ENCODE measurements at regions not wholly inside any gene's neighbourhood (a gene's known extent, or its start where the extent isn't known, plus 50 kb on each side); places are given as distances from the start of the nearest gene placed in this dataset.

DNA sequence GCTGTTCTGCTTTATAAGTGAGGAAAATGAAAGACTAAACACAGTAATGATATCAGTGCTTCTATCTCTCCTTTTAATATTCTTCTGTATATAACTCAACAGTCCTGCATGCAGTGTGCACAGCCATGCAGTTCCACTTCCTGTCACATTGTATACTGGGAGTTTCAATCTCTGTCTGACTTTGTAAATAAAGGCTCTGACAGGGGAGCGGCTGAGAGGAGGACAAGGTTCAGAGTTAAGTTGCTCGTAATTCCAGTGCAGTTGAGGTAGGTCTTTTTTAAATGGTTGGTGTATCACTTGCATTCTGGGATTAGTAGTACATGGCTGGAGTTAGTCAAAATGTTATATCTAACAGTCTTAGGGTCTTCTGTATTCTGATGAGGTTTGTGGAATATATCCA is 264.5 kb downstream of the OLFM3 start:
- no peak for DNase-seq

DNA sequence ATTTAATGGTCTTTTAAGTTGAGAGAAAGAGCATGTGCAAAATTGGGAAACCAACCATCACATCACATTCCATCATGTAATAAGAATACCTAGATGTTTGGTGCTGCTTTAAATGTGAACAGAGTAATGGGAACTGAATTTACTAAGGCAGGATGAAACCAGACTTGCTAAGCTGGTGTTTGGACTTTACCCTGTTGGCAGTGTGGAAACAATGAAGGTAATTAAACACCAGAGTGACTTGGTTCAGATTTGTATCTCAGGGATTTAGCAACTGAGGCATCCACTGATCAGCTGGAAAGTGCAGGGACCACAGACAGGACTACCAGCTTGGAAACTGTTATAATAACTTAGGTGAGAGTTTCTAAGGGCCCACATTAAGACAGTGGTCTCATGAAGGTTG is 263.4 kb downstream of the OLFM3 start:
- DNase-seq = no peak

DNA sequence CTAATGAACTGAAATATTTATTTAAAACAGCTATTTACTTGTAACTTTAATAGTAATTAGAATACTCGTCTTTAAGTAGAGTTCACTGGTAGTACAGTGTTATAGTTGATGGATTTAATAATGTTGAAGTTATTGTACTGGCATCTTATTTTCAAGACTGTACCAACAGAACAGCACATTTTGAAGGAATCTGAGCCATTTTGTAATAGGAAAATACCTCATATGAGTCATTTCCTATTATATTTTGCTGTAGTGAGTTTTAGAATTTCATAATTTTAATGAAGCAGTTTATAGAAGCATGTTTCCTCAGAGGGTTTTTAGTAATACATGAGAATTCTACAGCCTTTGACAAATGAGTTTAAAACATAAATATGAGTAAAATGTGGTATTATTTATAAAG is 258.3 kb downstream of the OLFM3 start:
- DNase-seq = no peak

DNA sequence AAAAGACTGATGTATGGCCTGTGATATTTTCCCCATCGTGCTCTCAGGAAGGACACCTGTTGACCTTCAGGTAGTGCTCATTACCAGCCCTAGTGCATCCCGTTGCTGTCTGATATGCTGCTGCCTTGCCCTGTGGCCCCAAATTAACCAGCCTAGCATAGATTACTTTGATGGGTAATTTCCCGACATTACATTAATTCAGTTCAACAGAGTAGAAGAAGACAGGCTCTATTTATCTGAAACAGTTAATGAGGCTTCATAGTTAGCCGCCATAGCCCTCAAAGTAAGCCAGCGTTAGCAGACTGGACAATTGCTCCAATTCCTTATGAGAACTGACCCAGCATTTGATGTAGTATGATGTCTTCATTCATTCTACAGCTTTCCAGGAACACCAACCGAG is 257.6 kb downstream of the OLFM3 start:
- no peak for DNase-seq

DNA sequence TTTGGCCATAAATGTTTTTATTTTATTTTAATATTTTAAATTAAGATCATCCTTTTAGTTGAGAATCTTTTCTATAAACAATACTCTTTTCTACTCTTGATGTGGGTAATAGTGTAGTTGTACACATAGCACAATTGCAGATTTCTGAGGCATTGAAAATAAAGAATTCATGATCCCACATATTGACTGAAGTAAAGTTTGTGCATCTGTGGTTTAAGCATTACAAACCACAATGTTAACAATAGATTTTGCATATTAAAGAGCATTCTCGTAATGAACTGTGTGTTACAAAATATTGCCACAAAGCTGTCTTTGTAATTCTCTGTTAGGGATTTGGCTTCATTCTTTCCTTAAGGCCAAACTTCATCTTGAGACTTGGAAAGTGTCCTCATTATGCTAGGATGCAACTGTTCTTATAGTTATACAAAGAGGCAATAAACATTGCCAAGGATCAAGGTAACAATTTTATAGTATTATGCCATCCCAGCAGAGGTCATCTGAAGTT is 256.8 kb downstream of the OLFM3 start:
- no peak for DNase-seq

DNA sequence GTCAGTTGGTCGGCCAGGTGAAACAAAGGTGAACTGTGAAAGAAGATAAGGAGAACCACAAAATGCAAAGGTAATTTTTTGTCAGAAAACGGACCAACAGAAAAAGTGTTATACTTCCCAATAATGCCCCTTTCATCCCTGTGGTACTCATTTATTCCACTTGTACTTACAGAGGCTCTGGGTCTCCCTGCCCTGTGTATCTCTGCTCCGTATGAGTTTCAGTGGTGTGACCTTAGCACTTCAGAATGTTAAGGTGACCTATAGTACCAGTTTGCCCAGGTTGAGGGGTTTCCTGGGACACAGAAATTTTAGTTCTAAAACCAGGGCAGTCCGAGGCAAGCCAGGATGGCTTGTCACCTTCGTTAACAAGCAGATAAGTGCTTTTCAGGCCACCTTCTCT is 254.8 kb downstream of the OLFM3 start:
- no peak for DNase-seq

DNA sequence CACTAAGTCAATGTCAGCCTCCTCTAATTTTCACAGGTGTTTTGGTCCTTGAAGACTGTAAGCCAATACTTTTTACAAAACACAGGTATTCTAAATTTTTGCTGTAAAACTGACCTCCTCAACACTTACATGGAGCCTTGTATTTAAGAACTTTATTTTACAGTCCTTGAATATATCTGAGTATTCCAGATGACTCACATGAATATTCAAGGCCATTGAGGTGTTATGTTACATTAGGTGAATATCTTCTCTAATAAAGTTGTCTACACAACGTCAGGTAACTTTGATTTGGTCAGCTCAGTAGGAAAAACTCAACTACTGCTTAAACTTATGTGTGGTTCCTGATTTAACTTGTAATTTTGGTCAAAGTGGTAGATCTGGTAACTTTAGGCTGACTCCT is 254.2 kb downstream of the OLFM3 start:
- DNase-seq = no peak

DNA sequence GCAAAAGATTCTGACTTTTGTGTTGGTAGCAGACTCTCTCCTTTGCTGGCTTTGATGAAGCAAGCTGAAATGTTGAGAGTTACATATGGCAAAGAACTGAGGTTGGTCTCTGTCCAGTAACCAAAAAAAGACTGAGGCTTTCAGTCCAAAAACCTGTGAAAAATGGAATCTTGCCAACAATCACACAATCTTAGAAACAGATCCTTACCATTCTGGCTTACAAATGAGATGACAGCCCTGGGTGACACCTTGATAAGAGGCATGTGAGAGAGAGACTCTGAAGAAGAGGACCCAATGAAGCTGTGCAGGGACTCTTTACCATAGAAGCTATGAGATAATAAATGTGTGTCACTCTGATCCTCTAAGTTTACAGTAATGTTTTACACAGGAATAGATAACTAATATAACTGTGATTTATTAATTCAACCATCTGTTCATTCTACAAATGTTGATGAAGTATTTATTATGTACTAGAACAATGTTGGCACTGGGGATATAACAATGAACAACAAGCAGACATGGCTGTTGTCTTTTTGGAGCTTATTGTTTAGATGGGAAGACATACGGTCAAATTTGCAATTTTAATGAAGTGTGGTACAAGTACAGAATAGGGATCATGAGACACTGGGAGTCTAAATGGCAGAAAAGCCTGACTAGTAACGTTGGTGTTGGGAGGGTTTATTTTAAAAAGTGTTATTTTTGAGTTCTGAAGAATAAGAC is 251.0 kb downstream of the OLFM3 start:
- DNase-seq = no peak

DNA sequence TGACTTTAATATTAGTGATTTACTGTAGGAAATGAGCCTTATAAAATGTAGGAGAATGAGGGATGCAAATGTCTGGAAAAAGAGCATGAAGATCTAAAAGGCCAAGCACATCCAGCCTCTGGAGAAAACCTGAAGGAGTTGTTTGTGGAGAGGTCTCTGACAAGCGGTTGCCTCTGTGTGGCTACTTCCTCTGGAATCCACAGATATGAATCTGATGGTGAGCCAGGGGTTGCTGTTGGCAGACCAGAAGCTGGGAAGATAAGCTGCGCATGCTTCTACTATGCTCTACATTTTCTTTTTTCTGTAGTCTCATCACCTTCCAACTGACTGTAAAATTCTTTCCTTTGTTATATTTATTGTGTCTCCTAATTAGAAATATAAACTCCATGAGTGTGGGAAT is 248.6 kb downstream of the OLFM3 start:
- DNase-seq = no peak
